H9 (cell line): ENCODE measurements at regions not wholly inside any gene's neighbourhood (a gene's known extent, or its start where the extent isn't known, plus 50 kb on each side); places are given as distances from the start of the nearest gene placed in this dataset.

Source experiments
- DNase-seq: peaks from one replicate; pipeline ENCODE4 v3.0.0-alpha.2; 2017
- H2AFZ ChIP-seq: one replicate; pipeline ENCODE4 v1.6.1; 2013; ENCODE audit warnings: mild to moderate bottlenecking, low read length, control low read depth, moderate library complexity
- H2AK5ac ChIP-seq: 2 replicates; pipeline ENCODE4 v1.6.1; 2013; ENCODE audit warnings: low read length, control low read depth, mixed read lengths; ENCODE audit not compliant: insufficient read length
- H2BK120ac ChIP-seq: one replicate; pipeline ENCODE4 v1.6.1; 2013; ENCODE audit warnings: low read depth, mild to moderate bottlenecking, low read length, control low read depth, inconsistent platforms; ENCODE audit not compliant: poor library complexity, severe bottlenecking
- H2BK12ac ChIP-seq: 2 replicates; pipeline ENCODE4 v1.6.1; 2013; ENCODE audit warnings: low read length, control low read depth, mixed read lengths, low read depth; ENCODE audit not compliant: insufficient read length
- H2BK15ac ChIP-seq: 2 replicates; pipeline ENCODE4 v1.6.1; 2013; ENCODE audit warnings: low read depth, low read length, control low read depth
- H2BK20ac ChIP-seq: one replicate; pipeline ENCODE4 v1.6.1; 2013; ENCODE audit warnings: low read depth, mild to moderate bottlenecking, low read length, control low read depth, inconsistent platforms; ENCODE audit not compliant: poor library complexity, severe bottlenecking
- H2BK5ac ChIP-seq: 2 replicates; pipeline ENCODE4 v1.6.1; 2013; ENCODE audit warnings: low read length, control low read depth, mixed read lengths; ENCODE audit not compliant: insufficient read length
- H3K14ac ChIP-seq: 2 replicates; pipeline ENCODE4 v1.6.1; 2013; ENCODE audit warnings: low read length, control low read depth; ENCODE audit not compliant: insufficient read depth
- H3K18ac ChIP-seq: 2 replicates; pipeline ENCODE4 v1.6.1; 2013; ENCODE audit warnings: low read depth, mild to moderate bottlenecking, mixed read lengths, low read length, control low read depth; ENCODE audit not compliant: insufficient read length
- H3K23ac ChIP-seq: 2 replicates; pipeline ENCODE4 v1.6.1; 2013; ENCODE audit warnings: low read length, control low read depth, mixed read lengths, low read depth; ENCODE audit not compliant: insufficient read length
- H3K23me2 ChIP-seq: 2 replicates; pipeline ENCODE4 v1.6.1; 2013; ENCODE audit warnings: low read depth, mild to moderate bottlenecking, mixed read lengths, low read length, control low read depth; ENCODE audit not compliant: insufficient read length, poor library complexity, severe bottlenecking
- H3K27ac ChIP-seq: 2 replicates; pipeline ENCODE4 v1.5.1; 2013; ENCODE audit warnings: low read length, control low read depth, mixed read lengths, low read depth; ENCODE audit not compliant: insufficient read length
- H3K27me3 ChIP-seq: 2 replicates; pipeline ENCODE4 v1.6.1; 2013; ENCODE audit warnings: low read length, control low read depth, inconsistent platforms; ENCODE audit not compliant: insufficient read depth
- H3K4ac ChIP-seq: 2 replicates; pipeline ENCODE4 v1.6.1; 2013; ENCODE audit warnings: low read depth, mild to moderate bottlenecking, control low read depth, inconsistent platforms, low read length, moderate library complexity
- H3K4me1 ChIP-seq: 2 replicates; pipeline ENCODE4 v1.6.1; 2013; ENCODE audit warnings: low read length, control low read depth, inconsistent platforms; ENCODE audit not compliant: insufficient read depth
- H3K4me2 ChIP-seq: 2 replicates; pipeline ENCODE4 v1.6.1; 2013; ENCODE audit warnings: low read length, control low read depth, mixed read lengths; ENCODE audit not compliant: insufficient read length, insufficient read depth
- H3K56ac ChIP-seq: 2 replicates; pipeline ENCODE4 v1.6.1; 2013; ENCODE audit warnings: low read depth, mild to moderate bottlenecking, mixed read lengths, low read length, control low read depth; ENCODE audit not compliant: insufficient read length
- H3K79me1 ChIP-seq: 2 replicates; pipeline ENCODE4 v1.6.1; 2013; ENCODE audit warnings: low read depth, mild to moderate bottlenecking, moderate library complexity, low read length, control low read depth, inconsistent platforms; ENCODE audit not compliant: insufficient read depth, poor library complexity, severe bottlenecking
- H3K79me2 ChIP-seq: 2 replicates; pipeline ENCODE4 v1.6.1; 2013; ENCODE audit warnings: low read length, control low read depth, inconsistent platforms; ENCODE audit not compliant: insufficient read depth
- H3K9ac ChIP-seq: 2 replicates; pipeline ENCODE4 v1.6.1; 2013; ENCODE audit warnings: low read length, control low read depth, mixed read lengths; ENCODE audit not compliant: insufficient read length; ENCODE audit errors: extremely low read depth
- H3K9me3 ChIP-seq: one replicate; pipeline ENCODE4 v1.6.1; 2013; ENCODE audit warnings: low read depth, low read length, inconsistent platforms; ENCODE audit not compliant: control insufficient read depth
- H3T11ph ChIP-seq: one replicate; pipeline ENCODE4 v1.6.1; 2013; ENCODE audit warnings: mild to moderate bottlenecking, low read length, control low read depth, inconsistent platforms
- H4K20me1 ChIP-seq: one replicate; pipeline ENCODE4 v1.6.1; 2013; ENCODE audit not compliant: control insufficient read depth, insufficient read length, insufficient read depth
- H4K5ac ChIP-seq: 2 replicates; pipeline ENCODE4 v1.6.1; 2013; ENCODE audit warnings: low read depth, mild to moderate bottlenecking, mixed read lengths, low read length, control low read depth; ENCODE audit not compliant: insufficient read length
- H4K8ac ChIP-seq: replicated peaks from 2 replicates; pipeline ENCODE4 v1.6.1; 2013; ENCODE audit warnings: low read length, control low read depth, mixed read lengths, low read depth; ENCODE audit not compliant: insufficient read length
- H4K91ac ChIP-seq: 2 replicates; pipeline ENCODE4 v1.6.1; 2013; ENCODE audit warnings: low read depth, mild to moderate bottlenecking, moderate library complexity, mixed read lengths, low read length, control low read depth; ENCODE audit not compliant: insufficient read length
- H3K27ac Mint-ChIP-seq, 3 experiments: 2 replicates in 2 of 3; 3 replicates in 1 of 3; pipeline ENCODE4 v1.8.0; 2020 to 2021; ENCODE audit warnings: mixed read lengths in 3 of 3, mild to moderate bottlenecking in 1 of 3, moderate library complexity in 1 of 3
- H3K27me3 Mint-ChIP-seq: 2 replicates; pipeline ENCODE4 v1.8.0; 2021; ENCODE audit warnings: low read depth, mild to moderate bottlenecking, moderate library complexity, mixed read lengths
- H3K36me3 Mint-ChIP-seq, 3 experiments: 2 replicates in 2 of 3; 3 replicates in 1 of 3; pipeline ENCODE4 v1.8.0; 2020 to 2021; ENCODE audit warnings: low read depth in 3 of 3, mixed read lengths in 3 of 3; ENCODE audit not compliant: insufficient read depth in 1 of 3
- H3K4me1 Mint-ChIP-seq, 2 experiments: 2 replicates each; pipeline ENCODE4 v1.8.0; 2020; ENCODE audit warnings: mixed read lengths in 2 of 2
- H3K4me3 Mint-ChIP-seq, 2 experiments: 2 replicates in 1 of 2; 3 replicates in 1 of 2; pipeline ENCODE4 v1.8.0; 2020 to 2021; ENCODE audit warnings: mild to moderate bottlenecking in 2 of 2, mixed read lengths in 2 of 2, moderate library complexity in 1 of 2
- H3K9me3 Mint-ChIP-seq, 2 experiments: 2 replicates in 1 of 2; 3 replicates in 1 of 2; pipeline ENCODE4 v1.8.0; 2020; ENCODE audit warnings: mild to moderate bottlenecking in 2 of 2, mixed read lengths in 2 of 2, moderate library complexity in 1 of 2
- WGBS: extraction: QIAGEN DNeasy Blood & Tissue Kit; methylation state at CpG from one replicate; pipeline ENCODE4 v1.1.7; 2013; ENCODE audit warnings: missing lambda C conversion rate, low lambda C conversion rate, mixed read lengths; ENCODE audit not compliant: insufficient read length; ENCODE audit errors: extremely low coverage; 5-methylcytosine and 5-hydroxymethylcytosine counted together
- TF ChIP-seq, protein P1 (sequence below): fragments of 200-600 bp; sonication (generic); conservative IDR thresholded peaks from 3 replicates; pipeline ENCODE4 v1.8.0; 2021; ENCODE audit warnings: antibody characterized with exemption, mild to moderate bottlenecking

DNA sequence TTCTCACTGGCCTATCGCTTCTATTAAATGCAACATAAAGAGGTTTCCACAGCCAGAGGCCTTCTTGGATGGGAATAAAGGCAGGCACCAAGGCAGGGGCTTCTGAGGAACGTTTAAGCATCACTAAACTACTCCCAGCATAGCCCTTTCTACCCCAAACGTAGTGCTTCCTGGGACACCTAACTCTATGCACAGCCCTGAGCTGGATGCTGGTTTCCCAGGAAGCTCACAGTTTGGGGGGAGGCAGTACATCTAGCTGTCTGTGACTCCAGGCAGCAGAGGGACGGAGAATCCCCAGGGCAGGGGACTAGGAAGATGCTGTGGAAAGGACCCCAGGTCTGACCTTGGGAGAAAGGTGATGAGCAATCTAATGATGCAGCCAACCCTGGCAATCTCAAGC lies 192.8 kb upstream of the ZMIZ1 start:
- Histone ChIP-seq H3K4ac (no peak overlapping the region), H3K79me1 (no peaks in the 10 kb centered on the region), H3K4me1 (peaks cover 10% of the 10 kb centered on the region; the same call in 1 of the 2 replicates), H3K9me3 (no peaks in the 10 kb centered on the region), H2BK12ac (no peak overlapping the region), H3K23ac (no peak overlapping the region), H2BK120ac (no peak overlapping the region), H2BK15ac (no peak overlapping the region), H3K27me3 (no peaks in the 10 kb centered on the region; the same call in 1 of the 2 replicates), H3K4me2 (no peak overlapping the region), H3T11ph (no peak overlapping the region), H4K8ac (no peak overlapping the region), H3K56ac (no peak overlapping the region), H2BK5ac (no peak overlapping the region), H3K27ac (no peak overlapping the region), H3K9ac (no peak overlapping the region), H4K91ac (no peak overlapping the region), H3K79me2 (no peaks in the 10 kb centered on the region), H4K20me1 (no peaks in the 10 kb centered on the region), H2BK20ac (no peak overlapping the region), H2AK5ac (no peak overlapping the region), H3K18ac (no peak overlapping the region), H3K23me2 (no peaks in the 10 kb centered on the region), H3K14ac (no peak overlapping the region), H4K5ac (no peak overlapping the region), H2AFZ (no peak overlapping the region)
- Mint-ChIP-seq H3K27ac (no peak overlapping the region; a peak in 1 of 7 replicates), H3K4me1 (peaks cover 20 to 24% of the 10 kb centered on the region in 2 experiments), H3K9me3 (peaks cover 0 to 3% of the 10 kb centered on the region in 2 experiments; a peak in 1 of 5 replicates), H3K36me3 (no peaks in the 10 kb centered on the region), H3K4me3 (no peak overlapping the region), H3K27me3 (peaks cover 72% of the 10 kb centered on the region)
- TF ChIP-seq, protein P1, sequence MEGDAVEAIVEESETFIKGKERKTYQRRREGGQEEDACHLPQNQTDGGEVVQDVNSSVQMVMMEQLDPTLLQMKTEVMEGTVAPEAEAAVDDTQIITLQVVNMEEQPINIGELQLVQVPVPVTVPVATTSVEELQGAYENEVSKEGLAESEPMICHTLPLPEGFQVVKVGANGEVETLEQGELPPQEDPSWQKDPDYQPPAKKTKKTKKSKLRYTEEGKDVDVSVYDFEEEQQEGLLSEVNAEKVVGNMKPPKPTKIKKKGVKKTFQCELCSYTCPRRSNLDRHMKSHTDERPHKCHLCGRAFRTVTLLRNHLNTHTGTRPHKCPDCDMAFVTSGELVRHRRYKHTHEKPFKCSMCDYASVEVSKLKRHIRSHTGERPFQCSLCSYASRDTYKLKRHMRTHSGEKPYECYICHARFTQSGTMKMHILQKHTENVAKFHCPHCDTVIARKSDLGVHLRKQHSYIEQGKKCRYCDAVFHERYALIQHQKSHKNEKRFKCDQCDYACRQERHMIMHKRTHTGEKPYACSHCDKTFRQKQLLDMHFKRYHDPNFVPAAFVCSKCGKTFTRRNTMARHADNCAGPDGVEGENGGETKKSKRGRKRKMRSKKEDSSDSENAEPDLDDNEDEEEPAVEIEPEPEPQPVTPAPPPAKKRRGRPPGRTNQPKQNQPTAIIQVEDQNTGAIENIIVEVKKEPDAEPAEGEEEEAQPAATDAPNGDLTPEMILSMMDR: no peak
- no CpG with 5 or more reads among the region's 4 CpGs for WGBS
- no peak for DNase-seq
